ENCODE measurements at regions not wholly inside any gene's neighbourhood (a gene's known extent, or its start where the extent isn't known, plus 50 kb on each side); places are given as distances from the start of the nearest gene placed in this dataset.
A peak's percentile ranks its signal among the peaks of the same experiment; 100 is the strongest.

- no peak for DNase-seq
These were observed 71.7 kb upstream of the LIMCH1 start for GRCh38 chr4:41466249-41466648.

GRCh38 chr4:41468122-41468521 is 69.8 kb upstream of the LIMCH1 start:
- DNase-seq: no peak

- DNase-seq: peak; percentile 47
These were observed 66.6 kb upstream of the LIMCH1 start for GRCh38 chr4:41471126-41472071.

- peak; percentile 68 for DNase-seq
These were observed 65.9 kb upstream of the LIMCH1 start for GRCh38 chr4:41472081-41472480.

- no peak for DNase-seq
These were observed 64.8 kb upstream of the LIMCH1 start for GRCh38 chr4:41473176-41473575.

- no peak for DNase-seq
These were observed 62.6 kb upstream of the LIMCH1 start for GRCh38 chr4:41475402-41475801.

- DNase-seq: peak; percentile 86
These were observed 61.6 kb upstream of the LIMCH1 start for GRCh38 chr4:41476310-41476885.

GRCh38 chr4:41477181-41477905 is 60.6 kb upstream of the LIMCH1 start:
- DNase-seq: no peak

GRCh38 chr4:41478518-41478917 is 59.4 kb upstream of the LIMCH1 start:
- no peak for DNase-seq

- no peak for DNase-seq
These were observed 57.1 kb upstream of the LIMCH1 start for GRCh38 chr4:41480896-41481311.

- no peak for DNase-seq
These were observed 54.2 kb upstream of the LIMCH1 start for GRCh38 chr4:41483771-41484170.

GRCh38 chr4:41485041-41485440 is 52.9 kb upstream of the LIMCH1 start:
- no peak for DNase-seq

GRCh38 chr4:41487868-41488440 is 50.0 kb upstream of the LIMCH1 start:
- DNase-seq: no peak

All from NCI-H446 treated with DMSO at 0.1 percent for 48 hours (cell line).